Smooth muscle cell (in vitro differentiated cells): ENCODE measurements at regions not wholly inside any gene's neighbourhood (a gene's known extent, or its start where the extent isn't known, plus 50 kb on each side); places are given as distances from the start of the nearest gene placed in this dataset.
"Not testable (repeated sequence)": the region's sequence is repeated elsewhere in the genome, so short reads cannot be mapped to it uniquely, and the experiment has no call there.

ENCODE experiments used
- DNase-seq: peaks from one replicate; lab custom pipeline; 2025; ENCODE audit not compliant: unreplicated experiment; lab: John Stamatoyannopoulos, UW
- H2AFZ ChIP-seq: fragments of 200-600 bp; sonication (generic); 2 replicates; pipeline ENCODE4 v1.6.0; 2016; ENCODE audit warnings: antibody characterized with exemption, low read depth, mild to moderate bottlenecking
- H3F3A ChIP-seq: fragments of 200-600 bp; sonication (generic); 2 replicates; pipeline ENCODE4 v1.6.0; 2017; ENCODE audit warnings: antibody characterized with exemption, low read depth
- H3K27ac ChIP-seq: fragments of 200-600 bp; sonication (generic); 2 replicates; pipeline ENCODE4 v1.5.1; 2016; ENCODE audit warnings: low read depth, mild to moderate bottlenecking
- H3K27me3 ChIP-seq: fragments of 200-600 bp; sonication (generic); 2 replicates; pipeline ENCODE4 v1.6.1; 2016; ENCODE audit warnings: low read depth, mild to moderate bottlenecking
- H3K36me3 ChIP-seq: fragments of 200-600 bp; sonication (generic); 2 replicates; pipeline ENCODE4 v1.5.1; 2016; ENCODE audit warnings: low read depth
- H3K4me1 ChIP-seq: fragments of 200-600 bp; sonication (generic); 2 replicates; pipeline ENCODE4 v1.5.1; 2016; ENCODE audit warnings: low read depth
- H3K4me2 ChIP-seq: fragments of 200-600 bp; sonication (generic); 2 replicates; pipeline ENCODE4 v1.6.0; 2016; ENCODE audit warnings: mild to moderate bottlenecking
- H3K4me3 ChIP-seq: fragments of 200-600 bp; sonication (generic); 2 replicates; pipeline ENCODE4 v1.5.1; 2016; ENCODE audit warnings: mild to moderate bottlenecking
- H3K79me2 ChIP-seq: fragments of 200-600 bp; sonication (generic); 2 replicates; pipeline ENCODE4 v1.6.0; 2016; ENCODE audit warnings: low read depth, mild to moderate bottlenecking
- H3K9ac ChIP-seq: fragments of 200-600 bp; sonication (generic); 2 replicates; pipeline ENCODE4 v1.6.0; 2016; ENCODE audit warnings: low read depth
- H3K9me3 ChIP-seq: fragments of 200-600 bp; sonication (generic); replicated peaks from 2 replicates; pipeline ENCODE4 v1.5.1; 2016; ENCODE audit warnings: low read depth
- H4K20me1 ChIP-seq: fragments of 200-600 bp; sonication (generic); 2 replicates; pipeline ENCODE4 v1.6.0; 2016; ENCODE audit warnings: low read depth
- WGBS: methylation state at CpG from one replicate; pipeline ENCODE4 v1.1.7; 2016; ENCODE audit warnings: low lambda C conversion rate; 5-methylcytosine and 5-hydroxymethylcytosine counted together
- TF ChIP-seq, protein P1 (sequence below): fragments of 200-600 bp; sonication (generic); IDR thresholded peaks from 2 replicates; pipeline ENCODE4 v1.5.1; 2017; ENCODE audit warnings: borderline replicate concordance, mild to moderate bottlenecking, antibody characterized with exemption; ENCODE audit not compliant: insufficient read depth, poor library complexity, severe bottlenecking

DNA sequence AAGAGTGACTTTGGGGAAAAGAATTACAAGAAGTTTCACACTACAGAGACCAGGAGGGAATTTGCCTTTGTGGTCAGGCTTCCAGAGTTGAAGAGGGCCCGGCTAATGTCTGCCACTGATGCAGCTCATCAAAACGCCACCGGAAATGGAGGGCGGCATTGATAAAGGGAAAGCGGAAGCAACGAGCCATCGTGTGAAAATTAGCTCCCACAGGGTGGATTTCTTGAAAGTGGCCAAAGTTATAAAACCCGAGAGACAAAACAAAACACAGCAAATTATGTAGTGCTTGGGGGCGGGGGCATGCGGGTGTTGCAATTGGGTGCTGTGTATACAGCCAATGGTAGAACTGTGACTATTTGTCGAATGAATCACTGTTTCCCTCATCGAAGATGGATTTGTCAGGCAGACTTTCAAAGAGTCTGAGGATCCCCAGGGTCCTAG lies 113.0 kb downstream of the ADAMTS15 start:
- WGBS = 42% methylated on average over 12 of the region's 12 CpGs
- Histone ChIP-seq H2AFZ (peak overlapping the region; percentile 59), H3K9ac (no peak overlapping the region), H3K36me3 (no peaks in the 10 kb centered on the region), H3K79me2 (no peaks in the 10 kb centered on the region), H3K9me3 (no peaks in the 10 kb centered on the region), H3K27ac (peak overlapping the region; percentile 95), H3K4me2 (peak overlapping the region; percentile 55), H4K20me1 (no peaks in the 10 kb centered on the region), H3K4me1 (peaks cover 5% of the 10 kb centered on the region), H3K27me3 (no peaks in the 10 kb centered on the region), H3F3A (peaks cover 5% of the 10 kb centered on the region), H3K4me3 (no peak overlapping the region)
- TF ChIP-seq, protein P1, sequence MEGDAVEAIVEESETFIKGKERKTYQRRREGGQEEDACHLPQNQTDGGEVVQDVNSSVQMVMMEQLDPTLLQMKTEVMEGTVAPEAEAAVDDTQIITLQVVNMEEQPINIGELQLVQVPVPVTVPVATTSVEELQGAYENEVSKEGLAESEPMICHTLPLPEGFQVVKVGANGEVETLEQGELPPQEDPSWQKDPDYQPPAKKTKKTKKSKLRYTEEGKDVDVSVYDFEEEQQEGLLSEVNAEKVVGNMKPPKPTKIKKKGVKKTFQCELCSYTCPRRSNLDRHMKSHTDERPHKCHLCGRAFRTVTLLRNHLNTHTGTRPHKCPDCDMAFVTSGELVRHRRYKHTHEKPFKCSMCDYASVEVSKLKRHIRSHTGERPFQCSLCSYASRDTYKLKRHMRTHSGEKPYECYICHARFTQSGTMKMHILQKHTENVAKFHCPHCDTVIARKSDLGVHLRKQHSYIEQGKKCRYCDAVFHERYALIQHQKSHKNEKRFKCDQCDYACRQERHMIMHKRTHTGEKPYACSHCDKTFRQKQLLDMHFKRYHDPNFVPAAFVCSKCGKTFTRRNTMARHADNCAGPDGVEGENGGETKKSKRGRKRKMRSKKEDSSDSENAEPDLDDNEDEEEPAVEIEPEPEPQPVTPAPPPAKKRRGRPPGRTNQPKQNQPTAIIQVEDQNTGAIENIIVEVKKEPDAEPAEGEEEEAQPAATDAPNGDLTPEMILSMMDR = no peak
- no peak for DNase-seq

DNA sequence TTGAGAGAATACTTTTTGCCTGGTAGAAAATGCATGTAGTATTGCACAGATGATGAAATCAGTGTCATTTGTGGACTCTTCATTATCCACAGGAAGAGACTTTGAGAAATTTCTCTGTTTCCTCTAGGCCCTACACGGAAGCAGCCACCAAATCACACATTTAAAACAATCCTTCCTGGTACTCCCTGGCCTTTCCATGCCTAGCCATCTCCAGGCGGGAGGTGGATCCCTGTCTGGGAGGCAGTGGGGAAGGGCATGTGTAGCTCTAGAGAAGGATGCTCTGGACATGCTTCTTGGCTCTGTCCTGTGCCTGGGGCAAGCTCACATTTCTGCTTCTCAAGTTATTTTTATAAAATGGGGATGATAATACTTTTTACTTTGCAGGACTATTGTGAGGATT lies 114.1 kb downstream of the ADAMTS15 start:
- Histone ChIP-seq H2AFZ (peak overlapping the region; percentile 30), H4K20me1 (no peaks in the 10 kb centered on the region), H3K27me3 (no peaks in the 10 kb centered on the region), H3K9ac (no peak overlapping the region), H3K4me3 (no peak overlapping the region), H3K4me1 (peaks cover 5% of the 10 kb centered on the region), H3K9me3 (no peaks in the 10 kb centered on the region), H3K27ac (peak overlapping the region; percentile 95), H3K36me3 (no peaks in the 10 kb centered on the region), H3K79me2 (no peaks in the 10 kb centered on the region), H3K4me2 (no peak overlapping the region), H3F3A (peaks cover 5% of the 10 kb centered on the region)
- WGBS = 74% methylated on average over 2 of the region's 2 CpGs
- TF ChIP-seq, protein P1 = no peak
- no peak for DNase-seq

DNA sequence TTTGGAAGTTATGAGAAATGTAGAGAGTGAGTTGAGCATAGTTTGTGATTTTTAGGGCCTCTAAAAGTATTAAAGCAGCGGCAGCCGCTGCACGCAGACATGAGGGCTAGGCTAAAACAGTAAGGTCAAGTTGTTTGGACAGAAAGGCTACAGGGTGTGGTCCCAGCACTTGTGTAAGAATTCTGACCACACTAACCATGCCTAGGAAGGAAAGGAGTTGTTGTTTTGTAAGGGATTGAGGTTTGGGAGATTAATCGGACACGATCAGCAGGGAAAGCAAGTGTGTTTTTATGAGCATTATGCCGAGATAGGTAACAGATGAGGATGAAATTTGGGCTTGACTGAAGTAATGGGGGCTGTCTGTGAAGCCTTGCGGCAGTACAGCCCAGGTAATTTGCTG lies 117.9 kb downstream of the ADAMTS15 start:
- H3K27ac ChIP-seq, DNase-seq, H3K4me2 ChIP-seq, H3K36me3 ChIP-seq, H3K79me2 ChIP-seq, H3K9me3 ChIP-seq, H4K20me1 ChIP-seq, H3K4me1 ChIP-seq, H3K4me3 ChIP-seq, H3K9ac ChIP-seq, H3K27me3 ChIP-seq, H2AFZ ChIP-seq, H3F3A ChIP-seq: not testable (repeated sequence)
- WGBS = 97% methylated on average over 7 of the region's 7 CpGs

DNA sequence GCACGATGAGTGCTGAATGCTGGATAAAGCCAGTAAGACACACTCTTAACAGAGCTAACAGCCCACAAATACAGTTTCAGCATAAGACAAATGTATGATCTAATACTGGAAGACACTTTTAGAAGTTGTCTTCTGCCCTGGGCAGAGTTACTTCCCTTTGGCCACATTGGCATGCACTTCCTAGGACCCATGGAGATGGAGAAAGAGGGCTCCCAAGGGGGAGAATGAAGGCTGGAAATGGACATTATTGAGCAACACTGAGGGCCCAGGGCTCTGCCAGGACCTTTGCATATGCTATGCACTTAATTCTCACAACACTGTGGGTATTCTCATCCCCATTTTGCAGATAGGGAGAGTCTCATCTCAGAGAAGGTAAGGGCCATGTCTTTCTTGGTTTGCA lies 123.1 kb downstream of the ADAMTS15 start:
- H3K79me2 ChIP-seq = no peaks in the 10 kb centered on the region
- no peak overlapping the region for H3K4me3 ChIP-seq
- no peaks in the 10 kb centered on the region for H3K36me3 ChIP-seq
- H3K27ac ChIP-seq = no peak overlapping the region
- H3F3A ChIP-seq = no peaks in the 10 kb centered on the region
- H3K9ac ChIP-seq = no peak overlapping the region
- H4K20me1 ChIP-seq = no peaks in the 10 kb centered on the region
- H3K4me2 ChIP-seq = no peak overlapping the region
- DNase-seq = no peak
- WGBS = 89% methylated on average over 1 of the region's 1 CpG
- no peaks in the 10 kb centered on the region for H3K4me1 ChIP-seq
- H2AFZ ChIP-seq = no peak overlapping the region
- no peaks in the 10 kb centered on the region for H3K27me3 ChIP-seq
- no peaks in the 10 kb centered on the region for H3K9me3 ChIP-seq
- TF ChIP-seq, protein P1 = no peak
